ENCODE measurements at regions not wholly inside any gene's neighbourhood (a gene's known extent, or its start where the extent isn't known, plus 50 kb on each side); places are given as distances from the start of the nearest gene placed in this dataset.

DNA sequence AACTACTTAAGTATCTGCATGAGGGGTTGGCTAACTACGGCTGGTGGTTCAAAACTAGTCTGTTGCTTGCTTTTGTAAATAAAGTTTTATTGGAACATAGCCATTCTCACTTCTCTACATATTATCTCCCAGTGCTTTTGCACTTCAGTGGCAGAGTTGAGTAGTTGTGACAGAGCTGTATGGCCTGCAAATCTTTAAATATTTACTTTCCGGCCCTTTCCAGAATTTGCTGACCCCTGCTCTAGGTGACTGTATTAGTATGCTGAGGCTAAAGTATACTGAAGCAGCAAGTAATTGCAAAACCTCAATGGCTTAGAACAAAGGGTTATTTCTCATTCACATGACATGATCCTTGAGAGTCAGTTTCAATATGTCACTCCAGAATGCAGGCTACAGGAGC, 78.3 kb downstream of the OTUD1 start:
- TF ChIP-seq, protein P1, sequence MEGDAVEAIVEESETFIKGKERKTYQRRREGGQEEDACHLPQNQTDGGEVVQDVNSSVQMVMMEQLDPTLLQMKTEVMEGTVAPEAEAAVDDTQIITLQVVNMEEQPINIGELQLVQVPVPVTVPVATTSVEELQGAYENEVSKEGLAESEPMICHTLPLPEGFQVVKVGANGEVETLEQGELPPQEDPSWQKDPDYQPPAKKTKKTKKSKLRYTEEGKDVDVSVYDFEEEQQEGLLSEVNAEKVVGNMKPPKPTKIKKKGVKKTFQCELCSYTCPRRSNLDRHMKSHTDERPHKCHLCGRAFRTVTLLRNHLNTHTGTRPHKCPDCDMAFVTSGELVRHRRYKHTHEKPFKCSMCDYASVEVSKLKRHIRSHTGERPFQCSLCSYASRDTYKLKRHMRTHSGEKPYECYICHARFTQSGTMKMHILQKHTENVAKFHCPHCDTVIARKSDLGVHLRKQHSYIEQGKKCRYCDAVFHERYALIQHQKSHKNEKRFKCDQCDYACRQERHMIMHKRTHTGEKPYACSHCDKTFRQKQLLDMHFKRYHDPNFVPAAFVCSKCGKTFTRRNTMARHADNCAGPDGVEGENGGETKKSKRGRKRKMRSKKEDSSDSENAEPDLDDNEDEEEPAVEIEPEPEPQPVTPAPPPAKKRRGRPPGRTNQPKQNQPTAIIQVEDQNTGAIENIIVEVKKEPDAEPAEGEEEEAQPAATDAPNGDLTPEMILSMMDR (IDR thresholded peaks at IDR 0.05) = no peak
- TF ChIP-seq POLR2AphosphoS5 (IDR thresholded peaks at IDR 0.05) = no peak
- TF ChIP-seq POLR2A (IDR thresholded peaks at IDR 0.05) = no peak
- TF ChIP-seq EP300 (IDR thresholded peaks at IDR 0.05) = no peak

All from sigmoid colon (tissue), 4 donors.